HG03521 (cell line): ENCODE measurements at regions not wholly inside any gene's neighbourhood (a gene's known extent, or its start where the extent isn't known, plus 50 kb on each side); places are given as distances from the start of the nearest gene placed in this dataset.
"Not testable (repeated sequence)": the region's sequence is repeated elsewhere in the genome, so short reads cannot be mapped to it uniquely, and the experiment has no call there.

Experiments
- ATAC-seq: cut with Tn5 transposase; IDR thresholded peaks from one replicate; pipeline ENCODE4 v1.9.1; 2021; ENCODE audit warnings: mild to moderate bottlenecking, moderate library complexity; ENCODE audit not compliant: unreplicated experiment

- ATAC-seq, result no peak
Observed at GRCh38 chr5:168140241-168140640, 151.2 kb upstream of the WWC1 start.

- ATAC-seq, result no peak
Observed at GRCh38 chr5:168142402-168142801, 149.0 kb upstream of the WWC1 start.

GRCh38 chr5:168143521-168143920 lies 147.9 kb upstream of the WWC1 start:
- not testable (repeated sequence) for ATAC-seq

- ATAC-seq, result no peak
Observed at GRCh38 chr5:168147106-168147505, 144.3 kb upstream of the WWC1 start.

GRCh38 chr5:168147568-168148360 lies 143.7 kb upstream of the WWC1 start:
- no peak for ATAC-seq

GRCh38 chr5:168151041-168151440 lies 140.4 kb upstream of the WWC1 start:
- ATAC-seq, result no peak

- peak; percentile 51 for ATAC-seq
Observed at GRCh38 chr5:168152660-168153059, 138.8 kb upstream of the WWC1 start.

- no peak for ATAC-seq
Observed at GRCh38 chr5:168153263-168153875, 138.1 kb upstream of the WWC1 start.

- no peak for ATAC-seq
Observed at GRCh38 chr5:168153876-168154270, 137.6 kb upstream of the WWC1 start.

- no peak for ATAC-seq
Observed at GRCh38 chr5:168155585-168155984, 135.9 kb upstream of the WWC1 start.

GRCh38 chr5:168156170-168156569 lies 135.3 kb upstream of the WWC1 start:
- no peak for ATAC-seq

- no peak for ATAC-seq
Observed at GRCh38 chr5:168157141-168157540, 134.3 kb upstream of the WWC1 start.

- peak; percentile 70 for ATAC-seq
Observed at GRCh38 chr5:168159425-168159824, 132.0 kb upstream of the WWC1 start.

- no peak for ATAC-seq
Observed at GRCh38 chr5:168162464-168162863, 129.0 kb upstream of the WWC1 start.

- ATAC-seq, result no peak
Observed at GRCh38 chr5:168163966-168164365, 127.5 kb upstream of the WWC1 start.

- ATAC-seq, result no peak
Observed at GRCh38 chr5:168165221-168165914, 126.1 kb upstream of the WWC1 start.

- no peak for ATAC-seq
Observed at GRCh38 chr5:168165977-168166376, 125.5 kb upstream of the WWC1 start.

- ATAC-seq, result no peak
Observed at GRCh38 chr5:168167338-168167737, 124.1 kb upstream of the WWC1 start.

- no peak for ATAC-seq
Observed at GRCh38 chr5:168168978-168169698, 122.3 kb upstream of the WWC1 start.

- ATAC-seq, result no peak
Observed at GRCh38 chr5:168169791-168170190, 121.7 kb upstream of the WWC1 start.
